Middle frontal gyrus (tissue), 1 donor: ENCODE measurements at regions not wholly inside any gene's neighbourhood (a gene's known extent, or its start where the extent isn't known, plus 50 kb on each side); places are given as distances from the start of the nearest gene placed in this dataset.
"Not testable (repeated sequence)": the region's sequence is repeated elsewhere in the genome, so short reads cannot be mapped to it uniquely, and the experiment has no call there.

Experiments
- DNase-seq: peaks from one replicate; pipeline ENCODE4 v3.0.0-alpha.2; 2015; ENCODE audit warnings: low spot score; ENCODE audit errors: extremely low spot score

DNA sequence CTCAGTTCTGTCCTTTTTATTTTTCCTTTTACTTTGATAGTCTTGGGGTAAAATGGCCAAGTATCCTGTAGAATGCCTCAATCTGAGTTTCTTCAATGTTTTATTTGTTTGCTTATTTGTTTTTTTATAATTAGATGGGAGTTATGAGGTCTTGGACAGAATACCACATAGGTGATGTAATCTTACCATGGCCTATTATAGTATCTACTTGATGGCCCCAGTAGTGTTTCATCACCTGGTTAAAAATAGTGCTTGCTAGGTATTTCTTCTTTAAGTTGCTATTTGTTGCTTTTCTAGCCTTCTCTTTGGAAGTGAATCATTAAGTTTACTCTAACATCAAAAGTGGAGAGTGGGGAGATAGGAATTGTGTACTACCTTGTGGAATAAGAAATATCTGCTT lies 1020.0 kb upstream of the KCND2 start:
- no peak for DNase-seq

DNA sequence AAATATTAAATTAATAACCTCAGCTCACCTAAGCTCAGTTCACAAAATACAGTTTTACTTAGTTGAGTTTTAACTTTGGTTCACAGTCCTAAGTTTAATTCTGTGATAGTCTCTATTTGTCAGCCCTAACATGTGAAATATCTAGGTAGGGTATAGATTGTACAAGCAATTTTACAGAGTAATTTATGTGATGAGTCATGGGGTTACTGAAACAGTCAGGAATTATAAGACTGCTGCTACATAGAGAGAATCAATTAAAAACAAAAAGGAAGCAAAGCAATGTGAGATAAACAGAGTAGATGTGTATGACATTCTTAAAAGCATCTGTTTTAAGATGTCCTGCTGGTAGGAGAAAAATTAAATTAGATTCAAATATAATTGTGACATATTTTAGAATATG lies 1018.2 kb upstream of the KCND2 start:
- no peak for DNase-seq

DNA sequence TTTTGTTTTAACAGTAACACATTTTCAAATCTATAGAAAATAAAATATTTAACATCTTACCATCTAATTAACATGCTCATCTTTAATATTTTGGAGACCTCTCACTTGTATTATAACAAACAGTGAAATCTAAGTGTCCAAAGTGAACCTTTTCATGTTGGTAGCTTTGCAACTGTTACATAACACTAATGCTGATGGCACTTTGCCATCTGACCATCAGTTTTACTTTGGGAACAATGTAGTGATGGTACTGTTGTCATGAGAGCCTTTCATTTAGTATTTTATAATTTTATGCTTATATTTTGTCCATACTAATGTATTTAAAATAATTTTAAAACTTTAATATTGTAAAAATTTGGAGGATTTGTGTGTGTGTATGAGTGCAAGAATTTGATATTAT lies 1017.0 kb upstream of the KCND2 start:
- DNase-seq = no peak

DNA sequence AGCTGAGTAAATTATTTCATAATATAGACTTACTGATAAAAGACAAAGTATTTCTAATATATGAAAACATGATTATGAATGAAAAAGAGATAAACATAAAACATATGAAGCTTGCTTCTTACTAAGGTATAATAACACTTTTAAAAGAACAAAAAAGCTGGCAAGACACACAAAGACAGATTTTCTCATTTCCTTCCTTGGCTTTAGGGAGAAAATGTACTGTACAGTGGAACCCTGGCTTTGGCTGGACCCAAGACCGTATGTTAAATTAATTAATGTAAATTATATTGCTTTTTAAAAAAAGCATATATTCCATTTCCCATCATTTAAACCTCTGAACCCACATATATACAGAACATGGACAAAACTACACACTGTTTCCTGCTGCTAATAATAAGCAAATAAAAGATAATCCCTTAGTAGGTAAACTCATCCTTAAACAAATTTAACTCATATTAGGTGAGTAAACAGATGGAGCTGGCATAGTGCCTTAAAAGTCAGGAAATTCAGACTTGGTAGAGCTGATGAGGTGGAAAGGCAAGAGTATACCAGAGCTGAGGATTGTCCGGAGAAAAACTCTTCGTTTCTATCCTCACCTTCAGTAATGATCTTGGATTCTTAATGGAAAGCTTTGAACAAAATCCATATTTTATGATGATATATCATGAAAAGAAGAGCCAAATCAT lies 1016.4 kb upstream of the KCND2 start:
- DNase-seq = no peak

DNA sequence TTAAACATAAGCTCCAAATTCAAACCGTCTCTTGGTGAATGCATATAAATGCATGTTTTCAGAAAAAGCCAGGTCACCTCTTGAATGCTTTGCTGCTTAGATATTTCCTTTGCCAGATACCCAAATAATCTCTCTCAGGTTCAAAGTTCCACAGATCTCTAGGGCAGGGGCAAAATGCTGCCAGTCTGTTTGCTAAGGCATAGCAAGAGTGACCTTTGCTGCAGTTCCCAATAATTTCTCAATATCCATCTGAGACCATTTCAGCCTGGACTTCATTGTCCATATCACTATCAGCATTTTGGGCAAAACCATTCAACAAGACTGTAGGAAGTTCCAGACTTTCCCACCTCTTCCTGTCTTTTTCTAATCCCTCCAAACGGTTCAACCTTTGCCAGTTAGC lies 1006.2 kb upstream of the KCND2 start:
- DNase-seq = not testable (repeated sequence)

DNA sequence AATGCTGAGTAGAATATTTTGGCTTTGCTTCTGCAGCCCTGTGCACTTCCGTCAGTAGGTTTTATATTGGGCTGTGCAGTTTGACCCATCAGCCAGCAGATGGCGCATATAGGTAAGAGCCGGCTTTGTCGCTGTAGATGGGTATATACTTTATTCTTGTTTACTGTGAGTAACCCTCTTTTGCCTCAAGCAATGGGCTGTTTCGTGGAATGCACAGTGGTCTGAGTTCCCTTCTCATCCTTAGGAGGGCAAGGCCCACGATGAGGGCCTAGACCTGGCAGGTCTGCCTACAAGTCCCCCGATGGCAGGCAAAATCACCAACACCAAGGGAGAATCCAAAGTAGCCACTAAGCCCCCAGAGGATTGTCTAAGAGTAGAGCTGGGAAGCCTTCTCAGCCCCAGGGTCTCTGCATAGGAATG lies 1002.9 kb upstream of the KCND2 start:
- DNase-seq = peak; percentile 47

DNA sequence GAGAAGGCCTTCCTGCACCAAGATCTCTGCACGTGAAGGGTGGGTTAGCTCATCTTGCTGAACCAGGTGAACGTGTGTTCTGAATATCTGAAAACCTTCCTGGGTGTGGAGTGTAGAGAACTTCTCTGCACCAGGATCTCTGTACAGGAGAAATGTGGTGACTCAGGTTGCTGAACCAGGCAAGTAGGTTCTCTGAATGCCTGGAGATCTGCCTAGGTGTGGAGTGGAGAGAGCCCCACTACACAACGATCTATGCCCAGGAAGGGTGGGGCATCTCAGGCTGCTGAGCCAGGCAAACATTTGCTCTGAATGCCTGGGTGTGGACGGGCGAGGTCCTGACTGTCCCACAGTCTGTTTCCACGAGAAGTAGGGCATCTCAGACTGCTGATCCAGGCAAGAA lies 1002.3 kb upstream of the KCND2 start:
- no peak for DNase-seq

DNA sequence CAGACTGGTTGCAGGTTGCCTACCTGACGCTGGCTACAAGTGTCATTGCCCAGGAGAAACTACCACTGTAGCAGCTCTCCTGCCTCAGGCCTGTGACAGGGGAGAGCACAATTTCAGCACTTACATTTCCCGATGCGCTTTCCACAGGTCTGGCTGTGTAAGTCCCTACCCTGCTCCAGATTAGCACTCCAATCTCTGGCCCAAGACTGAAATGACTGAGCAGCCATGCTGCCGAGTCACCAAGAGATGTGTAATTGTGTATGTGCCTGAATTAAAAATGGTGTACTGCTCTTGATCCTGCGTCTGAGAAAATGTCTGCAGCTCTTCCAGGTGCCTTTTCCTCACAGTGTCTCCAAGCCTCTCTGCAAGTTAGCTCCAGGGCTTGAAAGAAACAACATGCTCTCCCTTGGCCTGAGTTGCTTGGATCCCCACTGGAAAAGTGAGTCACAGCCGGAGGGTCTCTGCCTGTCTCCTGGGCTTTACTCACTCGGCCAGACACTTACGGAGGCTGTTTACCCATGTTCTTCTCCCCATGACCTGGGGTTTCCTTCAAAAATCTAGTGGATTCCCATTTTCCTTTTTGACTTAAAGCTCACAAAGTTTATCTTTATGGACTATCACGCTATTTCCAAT lies 1001.7 kb upstream of the KCND2 start:
- DNase-seq = no peak

DNA sequence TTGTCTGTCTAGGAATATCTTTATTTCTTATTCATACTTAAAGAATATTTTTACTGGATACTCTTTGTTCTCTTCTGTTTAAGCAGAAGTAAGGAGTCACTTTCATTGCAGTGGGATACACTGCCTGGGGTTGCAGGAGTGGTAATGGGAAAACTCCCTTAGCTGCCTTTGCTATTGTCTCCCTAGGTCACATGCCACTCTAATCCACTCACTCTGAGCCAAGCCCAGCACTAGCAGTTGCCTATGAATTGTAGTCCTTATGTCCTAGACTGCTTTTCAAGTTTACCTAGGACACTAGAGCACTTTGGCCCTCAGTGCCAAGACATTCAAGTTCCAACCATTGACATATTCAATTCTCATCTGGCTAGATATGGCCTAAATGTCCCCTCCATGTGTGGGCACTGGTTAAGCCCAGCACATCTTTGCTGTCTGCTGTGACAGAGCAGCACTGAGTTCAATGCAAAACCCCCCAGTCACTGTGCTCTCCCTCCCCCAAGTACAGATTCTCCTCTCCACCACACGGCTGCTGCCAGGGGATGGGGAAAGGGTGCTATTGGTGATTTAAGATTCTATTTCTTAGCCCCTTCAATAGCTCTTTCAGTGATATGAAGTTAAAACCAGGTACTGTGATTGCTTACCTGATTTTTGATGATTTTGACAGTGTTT lies 991.7 kb upstream of the KCND2 start:
- DNase-seq = no peak

DNA sequence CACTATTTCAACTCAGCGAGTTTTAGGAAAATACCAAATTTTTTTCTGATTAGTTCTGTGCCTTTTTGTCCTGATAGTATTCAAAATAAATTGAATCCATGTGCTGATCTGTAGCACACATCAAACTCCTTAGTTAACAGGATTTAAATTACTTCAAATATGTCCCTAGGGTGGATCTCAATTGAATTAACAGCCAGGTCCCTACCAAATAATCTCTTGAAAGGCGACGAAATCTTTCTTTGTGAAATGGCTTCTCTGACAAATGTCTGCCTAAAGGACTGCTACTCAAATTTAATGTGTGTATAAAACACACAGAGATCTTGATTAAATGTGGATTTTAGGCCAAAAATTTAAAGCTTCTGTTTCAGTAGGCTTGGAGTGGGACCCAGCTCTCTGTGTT lies 989.6 kb upstream of the KCND2 start:
- no peak for DNase-seq

DNA sequence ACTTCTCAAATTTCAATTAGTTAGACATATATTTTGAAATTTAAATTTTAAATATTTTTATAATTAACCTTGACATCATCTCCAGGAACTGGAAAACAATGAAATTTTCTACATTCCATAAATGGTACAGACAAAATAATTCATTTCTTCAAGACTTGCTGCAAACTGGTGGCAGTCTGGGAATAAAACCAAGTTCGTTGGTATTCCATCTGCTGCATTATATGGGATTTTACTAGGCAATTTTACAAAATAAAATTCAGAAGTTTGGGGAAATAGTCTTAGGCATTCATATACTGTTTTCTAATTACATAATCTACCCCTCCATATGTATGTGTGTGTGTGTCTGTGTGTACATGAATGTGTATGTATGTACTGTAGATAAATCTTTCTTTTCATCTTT lies 984.6 kb upstream of the KCND2 start:
- DNase-seq = no peak

DNA sequence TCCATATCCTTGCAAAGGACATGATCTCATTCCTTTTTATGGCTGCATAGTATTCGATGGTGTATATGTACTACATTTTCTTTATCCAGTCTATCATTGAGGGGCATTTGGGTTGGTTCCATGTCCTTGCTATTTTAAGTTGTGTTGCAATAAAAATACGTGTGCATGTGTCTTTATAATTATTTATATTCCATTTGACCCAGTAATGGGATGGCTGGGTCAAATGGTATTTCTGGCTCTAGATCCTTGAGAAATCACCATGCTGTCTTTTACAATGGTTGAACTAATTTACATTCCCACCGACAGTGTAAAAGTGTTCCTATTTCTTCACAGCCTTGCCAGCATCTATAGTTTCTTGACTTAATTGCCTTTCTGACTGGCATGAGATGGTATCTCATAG lies 972.6 kb upstream of the KCND2 start:
- peak; percentile 53 for DNase-seq

DNA sequence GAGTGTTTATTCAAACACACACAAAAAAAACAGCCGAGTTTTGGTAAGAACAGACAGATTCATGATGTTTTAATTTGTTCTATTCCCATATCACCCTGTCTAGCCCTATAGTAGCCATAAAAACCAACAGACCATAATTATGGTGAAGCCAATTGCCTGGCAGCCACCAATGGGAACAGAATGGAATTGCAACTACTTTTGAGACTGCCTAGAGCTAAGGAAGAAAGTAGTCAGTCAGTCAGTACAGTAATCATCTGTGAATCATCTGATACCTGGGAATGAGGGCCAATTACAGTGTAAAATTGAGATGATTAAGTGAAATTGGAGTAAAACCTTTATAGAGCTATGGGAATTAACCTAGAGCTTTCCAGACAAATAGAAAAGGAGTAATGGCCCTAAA lies 952.7 kb upstream of the KCND2 start:
- no peak for DNase-seq

DNA sequence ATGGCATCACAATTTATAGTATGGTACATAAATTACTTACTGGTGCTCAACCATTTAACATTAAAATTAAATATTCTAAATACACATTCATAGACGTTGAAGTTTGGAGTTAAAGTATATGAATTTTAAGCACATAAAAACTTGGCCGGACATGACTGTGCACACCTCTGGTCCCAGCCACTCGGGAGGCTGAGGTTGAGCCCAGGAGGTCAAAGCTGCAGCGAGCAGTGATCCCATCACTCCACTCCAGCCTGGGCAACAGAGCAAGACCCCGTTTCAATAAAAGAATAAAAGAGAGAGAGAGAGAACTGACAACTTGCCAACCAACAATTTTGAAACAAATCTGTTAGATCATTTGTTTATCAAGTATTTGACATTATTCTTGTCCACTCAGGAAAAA lies 943.3 kb upstream of the KCND2 start:
- no peak for DNase-seq

DNA sequence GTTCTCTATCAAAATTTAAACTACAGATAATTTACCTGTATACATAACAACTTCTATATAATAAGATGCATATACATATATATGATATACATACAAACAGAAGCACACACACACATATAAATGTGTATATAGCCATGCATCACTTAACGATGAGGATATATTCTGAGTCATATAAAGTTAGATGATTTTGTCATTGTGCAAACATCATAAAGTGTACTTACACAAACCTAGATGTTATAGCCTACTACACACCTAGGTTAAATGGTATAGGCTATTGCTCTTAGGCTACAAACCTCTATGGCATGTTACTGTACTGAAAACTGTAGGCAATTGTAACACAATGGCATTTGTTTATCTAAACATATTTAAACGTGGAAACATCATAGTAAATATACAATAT lies 937.6 kb upstream of the KCND2 start:
- no peak for DNase-seq

DNA sequence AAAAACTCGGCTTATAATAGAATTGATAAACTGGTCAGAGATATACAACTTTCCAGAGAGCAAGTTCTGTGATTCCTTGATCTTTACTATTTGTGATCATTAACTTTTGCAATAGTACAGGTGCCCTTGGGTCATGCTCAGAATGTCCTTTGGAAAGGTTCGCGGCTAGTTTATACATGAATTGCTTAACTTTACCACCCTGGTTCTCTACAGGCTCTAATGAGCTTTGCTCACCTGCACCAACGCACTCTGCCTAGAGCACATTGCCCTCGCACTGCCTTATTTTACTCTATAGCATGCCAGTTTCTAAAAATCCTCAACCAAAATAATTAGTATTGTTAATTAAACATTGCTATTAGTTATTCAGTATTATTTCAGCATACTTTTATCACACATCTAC lies 931.2 kb upstream of the KCND2 start:
- DNase-seq = no peak

DNA sequence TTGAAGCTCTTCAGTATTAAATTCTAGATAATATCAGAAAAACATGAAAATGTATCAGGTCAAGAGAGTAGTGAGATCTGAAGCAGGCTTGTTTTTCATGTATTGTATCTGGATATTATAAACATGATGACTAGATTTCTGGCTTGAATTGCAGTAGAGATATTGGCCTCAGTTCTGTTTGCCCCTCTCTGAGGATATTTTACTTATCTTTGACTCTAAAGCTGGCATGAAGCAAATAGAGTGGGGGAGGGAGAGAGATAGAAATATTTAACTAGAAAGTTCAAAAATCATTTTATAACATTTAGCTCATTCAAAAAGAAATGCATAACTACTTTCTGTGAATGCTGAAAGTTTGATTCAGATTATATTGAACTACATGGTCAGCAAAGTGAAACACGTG lies 929.7 kb upstream of the KCND2 start:
- DNase-seq = no peak

DNA sequence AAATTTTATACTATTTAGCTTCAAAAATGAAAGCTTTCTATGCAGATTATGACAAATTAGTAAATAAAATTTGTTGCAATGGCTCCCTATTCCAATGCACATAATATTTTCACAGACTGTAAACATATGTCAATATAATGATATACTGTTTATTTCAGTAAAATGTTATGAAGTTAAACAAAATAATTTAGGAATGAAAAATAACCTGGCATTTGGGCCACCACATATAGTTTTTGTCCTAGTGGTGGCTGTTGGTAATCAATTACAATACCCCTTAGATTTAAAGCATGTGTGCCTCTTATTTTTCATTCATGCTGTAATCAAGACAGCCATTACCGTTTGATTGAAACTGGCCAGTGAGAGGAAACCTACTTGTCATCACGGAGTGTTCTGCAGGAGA lies 928.5 kb upstream of the KCND2 start:
- DNase-seq = no peak

DNA sequence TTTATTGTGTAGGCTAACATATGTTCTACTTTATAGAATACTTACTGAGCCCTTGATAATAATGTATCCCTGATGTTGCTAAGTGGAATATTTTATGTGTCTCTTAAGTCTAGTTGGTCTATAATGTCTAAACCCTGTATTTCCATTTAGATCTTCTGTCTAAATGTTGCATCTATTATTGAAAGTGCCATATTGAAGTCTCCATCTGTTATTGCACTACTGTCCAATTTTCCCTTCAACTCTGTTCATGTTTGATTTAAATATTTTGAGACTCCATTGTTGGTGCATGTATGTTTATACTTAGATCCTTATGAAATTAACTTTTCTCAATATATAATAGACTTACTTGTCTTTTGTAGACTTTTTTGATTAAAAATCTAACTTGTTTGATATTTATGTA lies 924.5 kb upstream of the KCND2 start:
- DNase-seq = no peak

DNA sequence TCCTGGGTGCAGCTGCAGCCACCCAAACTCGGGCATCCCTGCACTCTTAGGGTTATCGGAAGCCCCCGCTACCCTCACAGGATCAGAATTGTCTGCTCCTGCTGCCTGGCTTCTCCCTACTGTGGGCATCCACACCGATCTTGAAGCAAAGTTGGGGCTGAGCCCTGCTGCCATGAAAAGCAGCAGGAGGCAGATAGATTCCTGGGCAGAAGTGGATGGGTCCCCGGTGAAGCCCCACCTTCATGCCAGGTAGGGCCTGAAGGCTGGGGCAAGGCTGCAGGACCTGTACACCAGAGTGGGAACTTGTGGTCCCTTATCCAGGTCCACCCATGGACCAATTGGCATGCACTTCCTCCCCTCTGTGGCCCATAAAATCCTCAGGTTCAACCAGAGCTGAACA lies 922.6 kb upstream of the KCND2 start:
- no peak for DNase-seq

DNA sequence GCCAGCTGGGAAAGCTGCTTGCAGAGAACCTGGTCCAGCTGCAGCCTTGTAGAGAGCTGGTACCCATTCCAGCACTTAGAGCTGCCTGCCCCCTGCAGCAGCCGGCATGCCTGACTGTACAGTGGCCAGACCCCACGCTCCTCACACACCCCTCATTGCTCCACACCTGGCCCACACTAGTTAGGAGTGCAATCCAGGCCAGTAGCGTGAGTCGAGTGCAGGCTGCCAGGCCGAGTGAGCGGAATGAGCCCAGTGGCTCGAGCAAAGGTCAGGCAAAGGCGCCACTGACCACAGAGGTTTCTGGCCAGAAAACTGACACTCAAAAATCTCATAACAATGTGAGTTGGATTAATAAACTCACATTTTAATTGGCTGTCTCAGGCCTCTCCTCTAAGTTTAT lies 921.7 kb upstream of the KCND2 start:
- no peak for DNase-seq

DNA sequence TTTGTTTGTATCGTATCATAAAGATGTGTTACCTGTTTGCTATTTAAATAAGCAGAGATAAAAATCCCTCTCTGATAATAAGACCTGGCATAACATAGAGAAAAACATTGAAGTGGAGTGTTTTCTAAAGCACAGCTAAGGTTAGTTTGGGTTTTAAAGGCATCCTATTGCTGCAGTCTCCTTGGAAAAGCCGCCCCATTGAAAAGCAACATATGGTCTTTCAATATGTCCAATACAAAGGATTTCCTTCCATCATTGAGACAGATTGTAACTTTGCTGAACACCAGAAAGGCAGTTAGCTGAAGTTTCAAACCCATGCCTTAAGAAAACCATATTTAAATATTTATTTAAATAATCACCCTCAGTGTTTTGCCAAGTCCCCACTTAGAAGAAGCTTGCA lies 898.5 kb upstream of the KCND2 start:
- DNase-seq = no peak

DNA sequence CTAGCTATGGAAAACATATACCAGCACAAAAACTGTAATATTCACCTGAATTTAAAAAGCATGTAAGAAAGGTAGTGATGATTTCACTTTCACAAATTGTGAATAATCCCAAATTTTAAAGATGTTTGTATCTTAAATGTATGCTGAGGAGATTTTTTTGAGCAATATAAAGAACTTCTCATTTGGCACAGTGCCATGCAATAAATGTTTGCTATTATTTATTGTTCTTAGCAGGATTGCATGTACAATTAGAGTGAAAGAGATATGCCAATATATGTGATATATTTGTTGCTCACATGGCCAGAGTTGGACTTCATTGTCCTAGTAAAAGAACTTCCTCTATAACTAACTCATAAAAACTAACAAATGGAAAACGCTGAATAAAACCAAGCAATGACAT lies 895.1 kb upstream of the KCND2 start:
- no peak for DNase-seq
